ENCODE measurements at regions not wholly inside any gene's neighbourhood (a gene's known extent, or its start where the extent isn't known, plus 50 kb on each side); places are given as distances from the start of the nearest gene placed in this dataset.

- TF ChIP-seq POLR2AphosphoS5 (IDR thresholded peaks at IDR 0.05; ENCODE audit: low read depth, low read length) (no peak), POLR2A (IDR thresholded peaks at IDR 0.05; ENCODE audit: low read depth, low read length) (no peak)
These were observed 189.1 kb upstream of the C1orf87 start for GRCh38 chr1:60262701-60263100.

Data from GM12892 (cell line).